ENCODE measurements at regions not wholly inside any gene's neighbourhood (a gene's known extent, or its start where the extent isn't known, plus 50 kb on each side); places are given as distances from the start of the nearest gene placed in this dataset.

DNA sequence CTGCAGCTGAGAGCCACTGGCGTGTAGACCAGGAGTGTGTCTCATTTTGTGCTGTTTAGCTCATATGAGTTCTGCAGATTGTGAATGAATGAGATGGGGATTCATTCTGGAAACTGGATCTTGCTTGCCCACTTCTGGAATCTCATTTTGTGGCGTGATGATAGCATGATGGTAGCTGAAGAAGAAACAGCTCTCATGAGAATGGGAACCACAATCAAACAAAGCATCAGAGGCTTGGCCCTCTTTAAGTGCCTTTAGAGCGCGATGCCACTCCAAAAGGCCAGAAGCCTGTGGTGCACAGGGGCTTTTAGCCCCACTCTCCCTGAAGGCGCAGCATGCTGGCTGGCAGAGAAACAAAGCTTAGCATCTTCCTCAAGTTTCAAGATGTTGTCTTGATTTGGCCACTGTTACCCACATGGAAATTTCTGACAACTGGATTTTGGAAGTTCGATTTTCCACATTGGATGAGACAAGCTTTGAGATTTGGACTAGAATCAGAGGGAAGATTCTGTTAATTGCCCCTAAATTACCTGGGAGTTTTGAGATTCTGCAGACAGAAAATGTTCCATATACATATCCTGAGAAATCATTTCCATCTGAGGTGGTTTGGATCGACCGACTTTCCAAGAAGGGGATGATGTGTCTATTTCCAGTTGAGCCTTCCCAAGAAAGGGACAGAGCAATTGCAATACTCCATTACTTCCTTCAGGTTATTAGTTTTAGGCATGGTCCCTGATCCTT lies 234.5 kb downstream of the VAPA start:
- H3K4me1 Mint-ChIP-seq: peaks cover 7% of the 10 kb centered on the region
- H4K20me1 ChIP-seq (replicated peaks; ENCODE audit: insufficient read depth): no peaks in the 10 kb centered on the region
- no peaks in the 10 kb centered on the region for H3K9me2 ChIP-seq (ENCODE audit: insufficient read depth)
- H3K4me3 Mint-ChIP-seq: no peak overlapping the region
- no peak for ATAC-seq
- H3K27ac ChIP-seq (ENCODE audit: low read depth): no peak overlapping the region
- peaks cover 8% of the 10 kb centered on the region for H3K27me3 Mint-ChIP-seq (ENCODE audit: insufficient read depth, low read depth, poor library complexity)
- H3K4me1 ChIP-seq (ENCODE audit: insufficient read depth): no peaks in the 10 kb centered on the region
- peaks cover 4% of the 10 kb centered on the region for H3K36me3 Mint-ChIP-seq (ENCODE audit: low read depth)
- H3K27me3 ChIP-seq (ENCODE audit: insufficient read depth): no peaks in the 10 kb centered on the region
- no peak overlapping the region for H3K4me2 ChIP-seq
- no peak overlapping the region for H3K27ac Mint-ChIP-seq
- DNase-seq (ENCODE audit: low spot score): no peak
- TF ChIP-seq, protein P1, sequence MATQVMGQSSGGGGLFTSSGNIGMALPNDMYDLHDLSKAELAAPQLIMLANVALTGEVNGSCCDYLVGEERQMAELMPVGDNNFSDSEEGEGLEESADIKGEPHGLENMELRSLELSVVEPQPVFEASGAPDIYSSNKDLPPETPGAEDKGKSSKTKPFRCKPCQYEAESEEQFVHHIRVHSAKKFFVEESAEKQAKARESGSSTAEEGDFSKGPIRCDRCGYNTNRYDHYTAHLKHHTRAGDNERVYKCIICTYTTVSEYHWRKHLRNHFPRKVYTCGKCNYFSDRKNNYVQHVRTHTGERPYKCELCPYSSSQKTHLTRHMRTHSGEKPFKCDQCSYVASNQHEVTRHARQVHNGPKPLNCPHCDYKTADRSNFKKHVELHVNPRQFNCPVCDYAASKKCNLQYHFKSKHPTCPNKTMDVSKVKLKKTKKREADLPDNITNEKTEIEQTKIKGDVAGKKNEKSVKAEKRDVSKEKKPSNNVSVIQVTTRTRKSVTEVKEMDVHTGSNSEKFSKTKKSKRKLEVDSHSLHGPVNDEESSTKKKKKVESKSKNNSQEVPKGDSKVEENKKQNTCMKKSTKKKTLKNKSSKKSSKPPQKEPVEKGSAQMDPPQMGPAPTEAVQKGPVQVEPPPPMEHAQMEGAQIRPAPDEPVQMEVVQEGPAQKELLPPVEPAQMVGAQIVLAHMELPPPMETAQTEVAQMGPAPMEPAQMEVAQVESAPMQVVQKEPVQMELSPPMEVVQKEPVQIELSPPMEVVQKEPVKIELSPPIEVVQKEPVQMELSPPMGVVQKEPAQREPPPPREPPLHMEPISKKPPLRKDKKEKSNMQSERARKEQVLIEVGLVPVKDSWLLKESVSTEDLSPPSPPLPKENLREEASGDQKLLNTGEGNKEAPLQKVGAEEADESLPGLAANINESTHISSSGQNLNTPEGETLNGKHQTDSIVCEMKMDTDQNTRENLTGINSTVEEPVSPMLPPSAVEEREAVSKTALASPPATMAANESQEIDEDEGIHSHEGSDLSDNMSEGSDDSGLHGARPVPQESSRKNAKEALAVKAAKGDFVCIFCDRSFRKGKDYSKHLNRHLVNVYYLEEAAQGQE (IDR thresholded peaks at IDR 0.05; ENCODE audit: unreplicated experiment): no peak
- TF ChIP-seq, protein P2, sequence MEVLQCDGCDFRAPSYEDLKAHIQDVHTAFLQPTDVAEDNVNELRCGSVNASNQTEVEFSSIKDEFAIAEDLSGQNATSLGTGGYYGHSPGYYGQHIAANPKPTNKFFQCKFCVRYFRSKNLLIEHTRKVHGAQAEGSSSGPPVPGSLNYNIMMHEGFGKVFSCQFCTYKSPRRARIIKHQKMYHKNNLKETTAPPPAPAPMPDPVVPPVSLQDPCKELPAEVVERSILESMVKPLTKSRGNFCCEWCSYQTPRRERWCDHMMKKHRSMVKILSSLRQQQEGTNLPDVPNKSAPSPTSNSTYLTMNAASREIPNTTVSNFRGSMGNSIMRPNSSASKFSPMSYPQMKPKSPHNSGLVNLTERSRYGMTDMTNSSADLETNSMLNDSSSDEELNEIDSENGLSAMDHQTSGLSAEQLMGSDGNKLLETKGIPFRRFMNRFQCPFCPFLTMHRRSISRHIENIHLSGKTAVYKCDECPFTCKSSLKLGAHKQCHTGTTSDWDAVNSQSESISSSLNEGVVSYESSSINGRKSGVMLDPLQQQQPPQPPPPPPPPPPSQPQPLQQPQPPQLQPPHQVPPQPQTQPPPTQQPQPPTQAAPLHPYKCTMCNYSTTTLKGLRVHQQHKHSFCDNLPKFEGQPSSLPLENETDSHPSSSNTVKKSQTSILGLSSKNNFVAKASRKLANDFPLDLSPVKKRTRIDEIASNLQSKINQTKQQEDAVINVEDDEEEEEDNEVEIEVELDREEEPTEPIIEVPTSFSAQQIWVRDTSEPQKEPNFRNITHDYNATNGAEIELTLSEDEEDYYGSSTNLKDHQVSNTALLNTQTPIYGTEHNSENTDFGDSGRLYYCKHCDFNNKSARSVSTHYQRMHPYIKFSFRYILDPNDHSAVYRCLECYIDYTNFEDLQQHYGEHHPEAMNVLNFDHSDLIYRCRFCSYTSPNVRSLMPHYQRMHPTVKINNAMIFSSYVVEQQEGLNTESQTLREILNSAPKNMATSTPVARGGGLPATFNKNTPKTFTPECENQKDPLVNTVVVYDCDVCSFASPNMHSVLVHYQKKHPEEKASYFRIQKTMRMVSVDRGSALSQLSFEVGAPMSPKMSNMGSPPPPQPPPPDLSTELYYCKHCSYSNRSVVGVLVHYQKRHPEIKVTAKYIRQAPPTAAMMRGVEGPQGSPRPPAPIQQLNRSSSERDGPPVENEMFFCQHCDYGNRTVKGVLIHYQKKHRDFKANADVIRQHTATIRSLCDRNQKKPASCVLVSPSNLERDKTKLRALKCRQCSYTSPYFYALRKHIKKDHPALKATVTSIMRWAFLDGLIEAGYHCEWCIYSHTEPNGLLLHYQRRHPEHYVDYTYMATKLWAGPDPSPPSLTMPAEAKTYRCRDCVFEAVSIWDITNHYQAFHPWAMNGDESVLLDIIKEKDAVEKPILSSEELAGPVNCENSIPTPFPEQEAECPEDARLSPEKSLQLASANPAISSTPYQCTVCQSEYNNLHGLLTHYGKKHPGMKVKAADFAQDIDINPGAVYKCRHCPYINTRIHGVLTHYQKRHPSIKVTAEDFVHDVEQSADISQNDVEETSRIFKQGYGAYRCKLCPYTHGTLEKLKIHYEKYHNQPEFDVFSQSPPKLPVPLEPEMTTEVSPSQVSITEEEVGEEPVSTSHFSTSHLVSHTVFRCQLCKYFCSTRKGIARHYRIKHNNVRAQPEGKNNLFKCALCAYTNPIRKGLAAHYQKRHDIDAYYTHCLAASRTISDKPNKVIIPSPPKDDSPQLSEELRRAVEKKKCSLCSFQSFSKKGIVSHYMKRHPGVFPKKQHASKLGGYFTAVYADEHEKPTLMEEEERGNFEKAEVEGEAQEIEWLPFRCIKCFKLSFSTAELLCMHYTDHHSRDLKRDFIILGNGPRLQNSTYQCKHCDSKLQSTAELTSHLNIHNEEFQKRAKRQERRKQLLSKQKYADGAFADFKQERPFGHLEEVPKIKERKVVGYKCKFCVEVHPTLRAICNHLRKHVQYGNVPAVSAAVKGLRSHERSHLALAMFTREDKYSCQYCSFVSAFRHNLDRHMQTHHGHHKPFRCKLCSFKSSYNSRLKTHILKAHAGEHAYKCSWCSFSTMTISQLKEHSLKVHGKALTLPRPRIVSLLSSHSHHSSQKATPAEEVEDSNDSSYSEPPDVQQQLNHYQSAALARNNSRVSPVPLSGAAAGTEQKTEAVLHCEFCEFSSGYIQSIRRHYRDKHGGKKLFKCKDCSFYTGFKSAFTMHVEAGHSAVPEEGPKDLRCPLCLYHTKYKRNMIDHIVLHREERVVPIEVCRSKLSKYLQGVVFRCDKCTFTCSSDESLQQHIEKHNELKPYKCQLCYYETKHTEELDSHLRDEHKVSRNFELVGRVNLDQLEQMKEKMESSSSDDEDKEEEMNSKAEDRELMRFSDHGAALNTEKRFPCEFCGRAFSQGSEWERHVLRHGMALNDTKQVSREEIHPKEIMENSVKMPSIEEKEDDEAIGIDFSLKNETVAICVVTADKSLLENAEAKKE (CRISPR knock-in tag; IDR thresholded peaks at IDR 0.05): no peak
- TF ChIP-seq, protein P3, sequence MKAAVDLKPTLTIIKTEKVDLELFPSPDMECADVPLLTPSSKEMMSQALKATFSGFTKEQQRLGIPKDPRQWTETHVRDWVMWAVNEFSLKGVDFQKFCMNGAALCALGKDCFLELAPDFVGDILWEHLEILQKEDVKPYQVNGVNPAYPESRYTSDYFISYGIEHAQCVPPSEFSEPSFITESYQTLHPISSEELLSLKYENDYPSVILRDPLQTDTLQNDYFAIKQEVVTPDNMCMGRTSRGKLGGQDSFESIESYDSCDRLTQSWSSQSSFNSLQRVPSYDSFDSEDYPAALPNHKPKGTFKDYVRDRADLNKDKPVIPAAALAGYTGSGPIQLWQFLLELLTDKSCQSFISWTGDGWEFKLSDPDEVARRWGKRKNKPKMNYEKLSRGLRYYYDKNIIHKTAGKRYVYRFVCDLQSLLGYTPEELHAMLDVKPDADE (IDR thresholded peaks at IDR 0.05): no peak
- TF ChIP-seq POLR2AphosphoS5 (IDR thresholded peaks at IDR 0.05; ENCODE audit: low read depth): no peak
- H3F3A ChIP-seq (replicated peaks; ENCODE audit: low read depth): 0 out of 2 replicates have a peak, but pooled peaks cover 6% of the 10 kb centered on the region
- peaks cover 13% of the 10 kb centered on the region for H3K9me3 Mint-ChIP-seq
- H2AFZ ChIP-seq: no peak overlapping the region
- H3K79me2 ChIP-seq (replicated peaks; ENCODE audit: insufficient read depth): no peaks in the 10 kb centered on the region
- H3K4me3 ChIP-seq: no peak overlapping the region
- H3K36me3 ChIP-seq (ENCODE audit: insufficient read depth): no peaks in the 10 kb centered on the region
